GM12891 (cell line): ENCODE measurements at regions not wholly inside any gene's neighbourhood (a gene's known extent, or its start where the extent isn't known, plus 50 kb on each side); places are given as distances from the start of the nearest gene placed in this dataset.

Experiments
- DNase-seq: peaks from one replicate; pipeline ENCODE4 v3.0.0; 2011; ENCODE audit warnings: low spot score; ENCODE audit not compliant: insufficient read length
- FAIRE-seq: peaks from 2 replicates; lab custom pipeline; 2011; peaks lifted over from hg19 to GRCh38; lab: Jason Lieb, UNC
- PAX5 ChIP-seq: IDR thresholded peaks from 2 replicates; pipeline ENCODE4 v1.6.1; 2011; ENCODE audit warnings: low read length, moderate library complexity, mild to moderate bottlenecking; ENCODE audit not compliant: insufficient read depth, severe bottlenecking
- POLR2A ChIP-seq: IDR thresholded peaks from 2 replicates; pipeline ENCODE4 v1.6.1; 2011; ENCODE audit warnings: low read depth, low read length, control low read depth
- POLR2AphosphoS5 ChIP-seq: IDR thresholded peaks from 2 replicates; pipeline ENCODE4 v1.6.1; 2011; ENCODE audit warnings: low read depth, low read length, control low read depth
- POU2F2 ChIP-seq: IDR thresholded peaks from 2 replicates; pipeline ENCODE4 v1.6.1; 2011; ENCODE audit warnings: low read depth, mild to moderate bottlenecking, control low read depth, low read length, moderate library complexity
- SPI1 ChIP-seq: IDR thresholded peaks from 2 replicates; pipeline ENCODE4 v1.6.1; 2011; ENCODE audit warnings: low read depth, low read length, control low read depth
- TAF1 ChIP-seq: IDR thresholded peaks from 2 replicates; pipeline ENCODE4 v1.6.1; 2011; ENCODE audit warnings: low read depth, low read length, control low read depth

- FAIRE-seq: no peak
- TF ChIP-seq POU2F2 (no peak), POLR2AphosphoS5 (no peak), SPI1 (no peak), POLR2A (no peak), TAF1 (no peak), PAX5 (no peak)
- DNase-seq: no peak
Observed at GRCh38 chr22:27153386-27153785, 496.0 kb downstream of the MIAT start.

DNA sequence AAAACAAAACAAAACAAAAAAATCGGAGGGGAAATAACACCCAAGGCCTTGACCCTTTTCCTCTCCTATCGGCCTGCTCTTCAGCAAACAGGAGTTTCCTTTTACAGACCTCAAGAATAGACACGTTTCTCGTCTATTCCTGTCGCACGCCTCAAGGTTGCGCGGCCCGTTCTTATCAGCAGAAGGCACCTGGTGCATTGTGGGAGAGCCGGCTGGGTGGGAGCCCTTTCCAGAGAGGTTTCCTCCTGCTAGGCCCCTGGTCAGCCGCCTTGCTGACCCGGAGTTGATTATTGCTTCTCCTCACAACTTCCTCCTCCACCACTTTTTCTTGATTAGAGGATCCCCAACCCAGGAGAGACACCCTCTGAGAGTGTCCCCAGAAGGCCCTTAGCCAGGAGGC, 497.3 kb downstream of the MIAT start:
- FAIRE-seq (no peak), DNase-seq (no peak)
- TF ChIP-seq POU2F2: no peak
- TF ChIP-seq TAF1: no peak
- TF ChIP-seq SPI1: no peak
- no peak for TF ChIP-seq POLR2AphosphoS5
- no peak for TF ChIP-seq PAX5
- TF ChIP-seq POLR2A: no peak

GRCh38 chr22:27156821-27157489, 499.6 kb downstream of the MIAT start:
- no peak for TF ChIP-seq TAF1
- TF ChIP-seq PAX5: no peak
- TF ChIP-seq POLR2A: no peak
- TF ChIP-seq SPI1: no peak
- no peak for TF ChIP-seq POLR2AphosphoS5
- no peak for TF ChIP-seq POU2F2
- DNase-seq (no peak), FAIRE-seq (no peak)

GRCh38 chr22:27157666-27158370, 500.4 kb downstream of the MIAT start:
- FAIRE-seq: no peak

GRCh38 chr22:27159016-27159415, 501.6 kb downstream of the MIAT start:
- DNase-seq: no peak
- FAIRE-seq: no peak
- no peak for TF ChIP-seq SPI1
- TF ChIP-seq PAX5: no peak
- TF ChIP-seq POLR2AphosphoS5: no peak
- no peak for TF ChIP-seq POLR2A
- no peak for TF ChIP-seq TAF1
- no peak for TF ChIP-seq POU2F2

More at GRCh38 chr22:27157666-27158370, 500.4 kb downstream of the MIAT start:
- no peak for DNase-seq
- TF ChIP-seq SPI1: no peak
- no peak for TF ChIP-seq TAF1
- TF ChIP-seq POLR2AphosphoS5: no peak
- TF ChIP-seq POLR2A: no peak

DNA sequence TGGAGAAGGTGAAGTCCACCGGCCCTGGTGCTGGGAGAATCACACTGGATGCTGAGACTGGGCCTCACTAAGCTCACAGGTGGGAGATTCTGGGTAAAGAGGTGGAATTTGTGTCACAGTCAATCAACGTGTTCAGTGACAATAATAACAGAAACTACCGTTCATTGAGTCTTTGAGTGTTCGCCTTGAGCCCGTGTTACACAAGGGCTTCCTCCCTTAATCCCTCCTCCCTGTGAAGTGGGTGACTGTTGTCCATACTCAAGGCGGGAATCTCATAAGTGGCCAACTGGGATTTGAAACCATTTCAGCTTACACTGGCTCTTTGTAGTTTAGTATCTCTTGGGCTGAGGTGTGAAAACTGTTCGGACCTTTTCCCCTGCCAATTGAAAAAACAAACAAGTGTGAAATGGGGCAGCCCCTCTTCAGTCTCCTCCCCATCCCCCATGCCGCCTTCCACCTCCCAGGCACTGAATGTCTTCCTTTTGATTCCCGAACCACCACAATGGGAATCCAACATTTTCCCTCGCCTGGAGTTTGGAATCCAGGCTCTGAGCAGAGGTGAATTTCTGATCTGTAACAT, 502.4 kb downstream of the MIAT start:
- FAIRE-seq (no peak), DNase-seq (no peak)
- no peak for TF ChIP-seq TAF1
- TF ChIP-seq SPI1: no peak
- no peak for TF ChIP-seq POU2F2
- no peak for TF ChIP-seq POLR2A
- TF ChIP-seq PAX5: no peak
- no peak for TF ChIP-seq POLR2AphosphoS5

- no peak for FAIRE-seq
- no peak for TF ChIP-seq SPI1
- no peak for TF ChIP-seq TAF1
- no peak for TF ChIP-seq POLR2AphosphoS5
- TF ChIP-seq POU2F2: no peak
- no peak for TF ChIP-seq PAX5
- no peak for TF ChIP-seq POLR2A
Observed at GRCh38 chr22:27163162-27164137, 506.1 kb downstream of the MIAT start.

DNA sequence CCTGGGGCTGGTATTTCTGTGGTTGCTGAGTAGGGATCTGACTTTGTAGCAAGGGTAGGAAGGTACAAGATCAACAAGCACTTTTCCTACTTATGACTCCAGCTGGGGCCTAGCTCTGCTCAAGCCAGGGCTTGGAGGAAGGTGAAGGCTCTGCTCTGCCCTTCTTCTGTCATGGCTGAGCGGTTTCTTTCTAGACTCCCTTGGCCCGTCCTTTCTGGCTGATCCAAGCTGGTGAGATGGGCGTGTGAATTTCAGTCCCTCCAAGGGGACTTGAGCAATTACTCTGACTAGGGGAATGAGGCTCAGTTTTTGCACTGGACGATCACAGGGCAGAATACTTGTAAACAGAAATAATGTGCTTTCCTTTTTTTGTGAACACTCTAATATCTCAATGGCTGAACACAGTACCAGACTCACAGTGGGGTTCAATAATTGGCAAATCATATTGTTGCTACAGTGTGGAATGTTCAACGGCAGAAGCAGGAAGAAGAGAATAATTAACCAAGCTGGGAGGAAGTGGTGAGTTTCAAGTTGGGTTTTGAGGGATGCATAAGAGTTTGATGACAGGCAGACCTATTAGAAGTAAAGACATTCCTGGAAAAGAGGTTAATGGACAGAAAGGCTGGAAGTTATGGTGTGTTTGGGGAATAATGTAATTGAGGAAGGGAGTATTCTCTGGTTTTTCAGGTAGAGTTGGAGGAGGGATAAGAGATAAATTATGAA, 507.6 kb downstream of the MIAT start:
- DNase-seq (no peak), FAIRE-seq (no peak)
- no peak for TF ChIP-seq SPI1

More at GRCh38 chr22:27163162-27164137, 506.1 kb downstream of the MIAT start:
- DNase-seq: no peak
